HepG2 (cell line): ENCODE measurements at regions not wholly inside any gene's neighbourhood (a gene's known extent, or its start where the extent isn't known, plus 50 kb on each side); places are given as distances from the start of the nearest gene placed in this dataset.

Experiments
- ATAC-seq: fragments of 200-7000 bp; cut with Tn5 transposase; 3 replicates; pipeline ENCODE4 v1.9.1; 2020; ENCODE audit warnings: mild to moderate bottlenecking, moderate library complexity
- BruUV-seq: library from RNA; stranded (reverse); fragments of 400-500 nt; replicated peaks from 2 replicates; lab custom pipeline; 2021; lab: Mats Ljungman, UMichigan
- CTCF ChIA-PET: fragments of 300-600 bp; formaldehyde crosslinking; extraction: SDS; loops from one replicate; lab custom pipeline; 2021; ENCODE audit warnings: low total read pairs, inconsistent platforms, low intra/inter-chr PET ratio; lab: Yijun Ruan, JAX
- POLR2A ChIA-PET: fragments of 350-600 bp; sonication (Branson Sonifier 250); formaldehyde crosslinking; loops from one replicate; lab custom pipeline; 2020; ENCODE audit warnings: antibody characterized with exemption, inconsistent platforms; lab: Yijun Ruan, JAX
- DNase-seq: peaks from one replicate; pipeline ENCODE4 v3.0.0-alpha.2; 2015; ENCODE audit warnings: low spot score
- FAIRE-seq: peaks from 3 replicates; lab custom pipeline; 2011; peaks lifted over from hg19 to GRCh38; lab: Jason Lieb, UNC
- H2AFZ ChIP-seq: one replicate; pipeline ENCODE4 v1.6.1; 2011; ENCODE audit warnings: low read length, inconsistent platforms
- H3K27ac ChIP-seq: fragments of 300-600 bp; 3 replicates; pipeline ENCODE4 v1.8.0; 2011; ENCODE audit warnings: mixed run types, mild to moderate bottlenecking, mixed read lengths, low read length, inconsistent platforms; ENCODE audit not compliant: insufficient read depth; ENCODE audit errors: extremely low read length
- H3K27me3 ChIP-seq, 2 experiments: fragments of 200-600 bp in 1 of 2; 2 replicates in 1 of 2; 3 replicates in 1 of 2; pipeline versions ENCODE4 v1.6.0 to v1.8.0; 2011; ENCODE audit warnings: low read length in 2 of 2, mild to moderate bottlenecking in 2 of 2, moderate library complexity in 2 of 2, inconsistent platforms in 1 of 2; ENCODE audit not compliant: insufficient read depth in 2 of 2, control insufficient read depth in 1 of 2
- H3K36me3 ChIP-seq, 2 experiments: fragments of 200-600 bp in 1 of 2; replicated peaks in 1 of 2; 2 replicates in 1 of 2; 3 replicates in 1 of 2; pipeline versions ENCODE4 v1.5.1 to v1.8.0; 2011; ENCODE audit warnings: low read length in 2 of 2, inconsistent platforms in 1 of 2; ENCODE audit not compliant: insufficient read depth in 2 of 2, control insufficient read depth in 1 of 2
- H3K4me1 ChIP-seq: 2 replicates; pipeline ENCODE4 v1.5.1; 2012; ENCODE audit warnings: low read length, inconsistent platforms; ENCODE audit not compliant: insufficient read depth
- H3K4me2 ChIP-seq: 2 replicates; pipeline ENCODE4 v1.6.0; 2011; ENCODE audit warnings: low read depth, low read length, inconsistent platforms
- H3K4me3 ChIP-seq, 3 experiments: fragments of 200-600 bp in 1 of 3; sonication (generic), shearing (Covaris generic) in 1 of 3; replicated peaks in 1 of 3; 2 replicates each; pipeline ENCODE4 v1.5.1; 2011 to 2016; ENCODE audit warnings: low read length in 3 of 3, inconsistent platforms in 2 of 3, low read depth in 2 of 3, mild to moderate bottlenecking in 2 of 3, control low read depth in 1 of 3, mixed read lengths in 1 of 3; ENCODE audit not compliant: insufficient read depth in 1 of 3
- H3K79me2 ChIP-seq: one replicate; pipeline ENCODE4 v1.6.1; 2011; ENCODE audit warnings: low read length, inconsistent platforms; ENCODE audit not compliant: insufficient read depth
- H3K9ac ChIP-seq: 2 replicates; pipeline ENCODE4 v1.6.0; 2011; ENCODE audit warnings: mild to moderate bottlenecking, low read depth, low read length, inconsistent platforms; ENCODE audit not compliant: insufficient read depth
- H3K9me3 ChIP-seq: 2 replicates; pipeline ENCODE4 v1.5.1; 2012; ENCODE audit warnings: mild to moderate bottlenecking, low read length
- H4K20me1 ChIP-seq: 2 replicates; pipeline ENCODE4 v1.6.0; 2011; ENCODE audit warnings: inconsistent platforms, mild to moderate bottlenecking, low read length, moderate library complexity; ENCODE audit not compliant: insufficient read depth
- ARID5B ChIP-seq: IDR thresholded peaks from 2 replicates; pipeline ENCODE4 v1.4.0; 2020; ENCODE audit warnings: mild to moderate bottlenecking, missing genetic modification reagents
- ELF1 ChIP-seq: sonication (generic); formaldehyde crosslinking; IDR thresholded peaks from 2 replicates; pipeline ENCODE4 v1.4.0; 2020; ENCODE audit warnings: missing genetic modification reagents
- SOX13 ChIP-seq, 3 experiments: fragments of 450-650 bp in 1 of 3; sonication (generic) in 1 of 3; formaldehyde crosslinking in 1 of 3; IDR thresholded peaks in 2 of 3; conservative IDR thresholded peaks in 1 of 3; 2 replicates each; pipeline versions ENCODE4 v1.5.0 to v1.6.1; 2016 to 2020; ENCODE audit warnings: antibody characterized with exemption in 1 of 3, mild to moderate bottlenecking in 1 of 3, missing compliant biosample characterization in 1 of 3, missing genetic modification reagents in 1 of 3, moderate library complexity in 1 of 3
- SOX6 ChIP-seq, 2 experiments: fragments of 450-650 bp in 1 of 2; sonication (generic) in 1 of 2; formaldehyde crosslinking in 1 of 2; IDR thresholded peaks; 2 replicates each; pipeline versions ENCODE4 v1.4.0 to v1.6.1; 2017 to 2020; ENCODE audit warnings: antibody characterized with exemption in 1 of 2, mild to moderate bottlenecking in 1 of 2, missing genetic modification reagents in 1 of 2
- SP5 ChIP-seq: IDR thresholded peaks from 2 replicates; pipeline ENCODE4 v1.6.1; 2016; ENCODE audit warnings: low read depth, borderline replicate concordance
- ZBTB37 ChIP-seq: sonication (generic); formaldehyde crosslinking; IDR thresholded peaks from 2 replicates; pipeline ENCODE4 v1.4.0; 2020; ENCODE audit warnings: mild to moderate bottlenecking, missing genetic modification reagents
- ZNF205 ChIP-seq: IDR thresholded peaks from 2 replicates; pipeline ENCODE4 v1.6.1; 2018; ENCODE audit warnings: missing biosample characterization, missing genetic modification reagents
- ZSCAN21 ChIP-seq: sonication (generic); formaldehyde crosslinking; IDR thresholded peaks from 2 replicates; pipeline ENCODE4 v1.8.0; 2022; ENCODE audit warnings: mild to moderate bottlenecking, missing genetic modification reagents, moderate library complexity, borderline replicate concordance
- ZSCAN9 ChIP-seq: IDR thresholded peaks from 2 replicates; pipeline ENCODE4 v1.6.1; 2016; ENCODE audit warnings: borderline replicate concordance
- WGBS: methylation state at CpG from one replicate; pipeline ENCODE4 v1.1.6; 2017; ENCODE audit warnings: low lambda C conversion rate; 5-methylcytosine and 5-hydroxymethylcytosine counted together
- in situ Hi-C: cut with HindIII; loops from 2 replicates; pipeline ENCODE4 v1.10.0; 2017; ENCODE audit warnings: low pct_unique_long_range_greater_than_20kb; ENCODE audit not compliant: extremely low pct_ligation_motif_present
- intact Hi-C: fragments of 100-400 bp; cut with micrococcal nuclease; formaldehyde crosslinking; loops from one replicate; pipeline ENCODE4 v1.10.0; 2022; ENCODE audit not compliant: unreplicated experiment
- TF ChIP-seq, protein P1 (sequence below): sonication (generic); formaldehyde crosslinking; IDR thresholded peaks from 2 replicates; pipeline ENCODE4 v1.4.0; 2020; ENCODE audit warnings: missing genetic modification reagents, borderline replicate concordance
- TF ChIP-seq, protein P2 (sequence below): sonication (generic); formaldehyde crosslinking; IDR thresholded peaks from 2 replicates; pipeline ENCODE4 v1.4.0; 2020; ENCODE audit warnings: missing genetic modification reagents

DNA sequence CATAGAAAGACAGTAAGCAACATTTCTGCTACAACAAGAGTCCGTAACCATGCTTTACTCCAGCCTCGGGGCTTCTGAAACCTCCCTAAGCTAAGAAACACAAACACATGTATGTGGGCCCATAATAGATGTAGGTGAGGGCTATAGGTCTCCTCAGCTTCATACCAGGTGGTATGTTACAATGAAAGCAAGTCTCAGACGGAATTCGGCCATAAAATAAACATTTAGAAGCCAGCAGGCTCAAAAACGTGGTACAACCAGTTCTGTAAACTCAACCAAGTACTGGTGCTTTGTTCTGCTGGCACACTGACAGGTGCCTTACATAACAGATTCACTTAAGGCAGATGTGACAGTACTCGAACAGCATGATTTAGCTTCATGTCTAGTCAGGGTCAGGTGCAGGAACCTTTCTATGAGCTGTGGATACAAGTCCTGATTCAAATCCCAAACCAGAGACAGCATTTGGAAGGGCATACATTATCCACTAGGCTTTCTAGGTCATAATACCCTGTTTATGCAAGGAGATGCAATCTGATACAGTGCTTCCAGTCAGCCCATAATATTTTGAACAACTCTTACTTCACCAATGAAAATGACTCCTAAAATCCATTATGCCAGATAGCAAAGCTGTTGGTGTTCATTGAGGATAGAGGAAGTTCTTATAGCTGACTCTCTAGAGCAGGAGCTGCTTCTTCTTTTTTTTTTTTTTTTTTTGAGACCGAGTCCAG is 113.8 kb upstream of the ENPP6 start:
- no peak for DNase-seq
- Histone ChIP-seq H3K27ac (no peak overlapping the region), H3K4me2 (peak overlapping the region; percentile 75), H3K9ac (peak overlapping the region; percentile 53), H4K20me1 (no peaks in the 10 kb centered on the region), H3K79me2 (no peaks in the 10 kb centered on the region), H3K36me3 (no peaks in the 10 kb centered on the region), H3K4me1 (peaks cover 36% of the 10 kb centered on the region), H3K9me3 (no peaks in the 10 kb centered on the region), H2AFZ (peak overlapping the region; percentile 90), H3K4me3 (peak overlapping the region; percentile 39 to 57 (median 40); a peak in 5 of 6 replicates), H3K27me3 (no peaks in the 10 kb centered on the region)
- ChIA-PET POLR2A (interaction anchor here (0.6 to 2.0 kb wide), 6 partner anchors 12 to 206 kb away, joined by 3 to 9 read pairs (median 4); no protein-coding TSS in a partner anchor), CTCF (no interaction called here)
- intact Hi-C loops = no loop called here
- peak; percentile 68 for ATAC-seq
- peak; percentile 4 for FAIRE-seq
- 7% methylated on average over 7 of the region's 7 CpGs for WGBS
- in situ Hi-C loops = no loop called here
- BruUV-seq = no TSS peak
- TF ChIP-seq SOX13 (IDR thresholded peaks at IDR 0.05) = no peak
- TF ChIP-seq SOX13 (CRISPR knock-in tag; conservative IDR thresholded peaks at IDR 0.05 in 1 of 2, IDR thresholded peaks at IDR 0.05 in 1 of 2) = 0 out of 4 replicates have a peak, but pooled peaks of 1 of the 2 experiments have one; percentile 20
- TF ChIP-seq ELF1 (CRISPR knock-in tag) = no peak
- TF ChIP-seq ZBTB37 = 0 out of 2 replicates have a peak, but pooled peaks have one; percentile 20
- TF ChIP-seq ZSCAN9 (CRISPR knock-in tag) = peak; percentile 96
- TF ChIP-seq, protein P1, sequence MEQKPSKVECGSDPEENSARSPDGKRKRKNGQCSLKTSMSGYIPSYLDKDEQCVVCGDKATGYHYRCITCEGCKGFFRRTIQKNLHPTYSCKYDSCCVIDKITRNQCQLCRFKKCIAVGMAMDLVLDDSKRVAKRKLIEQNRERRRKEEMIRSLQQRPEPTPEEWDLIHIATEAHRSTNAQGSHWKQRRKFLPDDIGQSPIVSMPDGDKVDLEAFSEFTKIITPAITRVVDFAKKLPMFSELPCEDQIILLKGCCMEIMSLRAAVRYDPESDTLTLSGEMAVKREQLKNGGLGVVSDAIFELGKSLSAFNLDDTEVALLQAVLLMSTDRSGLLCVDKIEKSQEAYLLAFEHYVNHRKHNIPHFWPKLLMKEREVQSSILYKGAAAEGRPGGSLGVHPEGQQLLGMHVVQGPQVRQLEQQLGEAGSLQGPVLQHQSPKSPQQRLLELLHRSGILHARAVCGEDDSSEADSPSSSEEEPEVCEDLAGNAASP (CRISPR knock-in tag) = peak; percentile 33; the same call in 1 of the 2 replicates
- TF ChIP-seq SOX6 (IDR thresholded peaks at IDR 0.05) = no peak
- peak; percentile 22; the same call in 1 of the 2 replicates for TF ChIP-seq SOX6 (CRISPR knock-in tag; IDR thresholded peaks at IDR 0.05)
- TF ChIP-seq ARID5B = peak; percentile 29; the same call in 1 of the 2 replicates
- TF ChIP-seq ZNF205 = 0 out of 2 replicates have a peak, but pooled peaks have one; percentile 28
- TF ChIP-seq, protein P2, sequence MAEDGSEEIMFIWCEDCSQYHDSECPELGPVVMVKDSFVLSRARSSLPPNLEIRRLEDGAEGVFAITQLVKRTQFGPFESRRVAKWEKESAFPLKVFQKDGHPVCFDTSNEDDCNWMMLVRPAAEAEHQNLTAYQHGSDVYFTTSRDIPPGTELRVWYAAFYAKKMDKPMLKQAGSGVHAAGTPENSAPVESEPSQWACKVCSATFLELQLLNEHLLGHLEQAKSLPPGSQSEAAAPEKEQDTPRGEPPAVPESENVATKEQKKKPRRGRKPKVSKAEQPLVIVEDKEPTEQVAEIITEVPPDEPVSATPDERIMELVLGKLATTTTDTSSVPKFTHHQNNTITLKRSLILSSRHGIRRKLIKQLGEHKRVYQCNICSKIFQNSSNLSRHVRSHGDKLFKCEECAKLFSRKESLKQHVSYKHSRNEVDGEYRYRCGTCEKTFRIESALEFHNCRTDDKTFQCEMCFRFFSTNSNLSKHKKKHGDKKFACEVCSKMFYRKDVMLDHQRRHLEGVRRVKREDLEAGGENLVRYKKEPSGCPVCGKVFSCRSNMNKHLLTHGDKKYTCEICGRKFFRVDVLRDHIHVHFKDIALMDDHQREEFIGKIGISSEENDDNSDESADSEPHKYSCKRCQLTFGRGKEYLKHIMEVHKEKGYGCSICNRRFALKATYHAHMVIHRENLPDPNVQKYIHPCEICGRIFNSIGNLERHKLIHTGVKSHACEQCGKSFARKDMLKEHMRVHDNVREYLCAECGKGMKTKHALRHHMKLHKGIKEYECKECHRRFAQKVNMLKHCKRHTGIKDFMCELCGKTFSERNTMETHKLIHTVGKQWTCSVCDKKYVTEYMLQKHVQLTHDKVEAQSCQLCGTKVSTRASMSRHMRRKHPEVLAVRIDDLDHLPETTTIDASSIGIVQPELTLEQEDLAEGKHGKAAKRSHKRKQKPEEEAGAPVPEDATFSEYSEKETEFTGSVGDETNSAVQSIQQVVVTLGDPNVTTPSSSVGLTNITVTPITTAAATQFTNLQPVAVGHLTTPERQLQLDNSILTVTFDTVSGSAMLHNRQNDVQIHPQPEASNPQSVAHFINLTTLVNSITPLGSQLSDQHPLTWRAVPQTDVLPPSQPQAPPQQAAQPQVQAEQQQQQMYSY = 0 out of 2 replicates have a peak, but pooled peaks have one; percentile 70
- peak; percentile 100 for TF ChIP-seq ZSCAN21
- TF ChIP-seq SP5 = no peak
